ENCODE measurements at regions not wholly inside any gene's neighbourhood (a gene's known extent, or its start where the extent isn't known, plus 50 kb on each side); places are given as distances from the start of the nearest gene placed in this dataset.

DNA sequence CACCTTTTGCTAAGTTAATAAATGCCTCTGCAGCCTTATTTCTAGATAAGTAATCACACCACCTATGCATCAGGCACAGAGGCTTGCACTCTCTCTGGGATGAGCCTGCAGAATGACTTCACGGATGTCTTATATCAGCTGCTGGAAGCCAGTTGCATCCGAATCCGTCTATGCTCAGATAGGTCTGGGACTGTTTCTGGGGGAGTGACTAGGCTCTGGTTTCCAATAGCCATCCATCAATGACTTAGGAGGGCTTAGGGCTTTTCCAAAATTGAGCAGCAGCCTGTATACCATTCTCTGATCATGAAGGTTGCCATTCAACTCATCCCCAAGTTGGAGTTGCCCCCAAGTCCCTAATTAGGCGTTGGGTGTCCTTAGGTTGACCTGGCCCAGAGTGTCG lies 113.3 kb upstream of the ERCC4 start:
- Mint-ChIP-seq H3K27me3 (peaks cover 5% of the 10 kb centered on the region), H3K27ac (no peak overlapping the region), H3K9me3 (ENCODE audit: low read depth) (peaks cover 3% of the 10 kb centered on the region), H3K4me1 (no peaks in the 10 kb centered on the region), H3K4me3 (no peak overlapping the region), H3K36me3 (ENCODE audit: low read depth) (no peaks in the 10 kb centered on the region)
- intact Hi-C loops (cut with DNase I, micrococcal nuclease): no loop called here
- no peak for ATAC-seq
- ChIA-PET CTCF (no interaction called here), POLR2A (no interaction called here)
- DNase-seq: no peak

DNA sequence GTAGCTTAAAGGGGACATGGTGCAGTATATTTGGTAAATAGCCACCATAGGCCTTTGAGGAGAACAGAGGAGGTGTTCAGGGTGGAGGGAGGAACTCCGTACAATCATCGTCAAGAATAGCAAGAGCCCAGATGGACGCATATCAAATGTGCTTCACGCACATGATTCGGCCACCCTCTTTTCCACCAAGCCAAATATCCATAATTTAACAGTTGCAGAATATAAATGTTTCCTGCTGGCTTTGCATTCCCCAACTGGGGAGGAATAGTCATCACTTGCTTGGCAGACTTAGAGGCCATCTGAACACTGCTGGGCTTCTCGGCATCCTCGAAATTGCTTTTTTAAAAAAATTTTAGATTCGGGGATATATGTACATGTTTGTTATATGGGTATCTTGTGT lies 111.9 kb upstream of the ERCC4 start:
- ChIA-PET CTCF (no interaction called here), POLR2A (no interaction called here)
- Mint-ChIP-seq H3K27me3 (peaks cover 6% of the 10 kb centered on the region), H3K4me1 (no peaks in the 10 kb centered on the region), H3K36me3 (ENCODE audit: low read depth) (no peaks in the 10 kb centered on the region), H3K27ac (no peak overlapping the region), H3K9me3 (ENCODE audit: low read depth) (peaks cover 3% of the 10 kb centered on the region), H3K4me3 (no peak overlapping the region)
- ATAC-seq: no peak
- no peak for DNase-seq
- intact Hi-C loops (cut with DNase I, micrococcal nuclease): no loop called here

DNA sequence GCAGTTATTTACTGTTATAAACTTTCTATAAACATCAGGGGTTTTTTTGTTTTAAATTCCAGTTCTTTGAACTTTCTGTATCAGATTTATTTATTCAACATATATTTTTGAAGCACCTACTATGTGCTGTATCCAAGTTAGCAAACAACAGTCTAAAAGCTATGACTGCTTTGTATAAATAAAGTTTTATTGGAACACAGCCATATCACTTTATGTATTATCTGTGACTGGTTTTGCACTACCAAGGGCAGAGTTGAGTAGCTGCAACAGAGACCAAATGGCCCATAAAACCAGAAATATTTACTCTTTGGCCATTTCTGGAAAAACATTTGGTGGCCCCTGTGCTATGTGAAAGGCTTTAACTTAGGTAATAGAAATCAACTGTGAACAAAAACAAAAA lies 110.2 kb upstream of the ERCC4 start:
- POLR2A ChIA-PET: no interaction called here
- H3K36me3 Mint-ChIP-seq (ENCODE audit: low read depth): no peaks in the 10 kb centered on the region
- no peaks in the 10 kb centered on the region for H3K4me1 Mint-ChIP-seq
- intact Hi-C loops (cut with DNase I, micrococcal nuclease): no loop called here
- ATAC-seq: no peak
- H3K9me3 Mint-ChIP-seq (ENCODE audit: low read depth): peaks cover 3% of the 10 kb centered on the region
- H3K27ac Mint-ChIP-seq: no peak overlapping the region
- CTCF ChIA-PET: interaction anchor here (0.9 to 1.0 kb wide), 2 partner anchors 12 to 35 kb away, joined by 3 read pairs; no protein-coding TSS in a partner anchor
- no peak for DNase-seq
- H3K27me3 Mint-ChIP-seq: peaks cover 5% of the 10 kb centered on the region
- H3K4me3 Mint-ChIP-seq: no peak overlapping the region

GRCh38 chr16:13811834-13812233 lies 108.1 kb upstream of the ERCC4 start:
- ATAC-seq (no peak), DNase-seq (no peak)
- ChIA-PET CTCF (interaction anchor here (0.6 to 0.7 kb wide), 2 partner anchors 705 to 713 kb away, joined by 3 to 4 read pairs; no protein-coding TSS in a partner anchor), POLR2A (no interaction called here)
- H3K9me3 Mint-ChIP-seq (ENCODE audit: low read depth): peaks cover 3% of the 10 kb centered on the region
- no peak overlapping the region for H3K4me3 Mint-ChIP-seq
- peaks cover 11% of the 10 kb centered on the region for H3K27me3 Mint-ChIP-seq
- no peaks in the 10 kb centered on the region for H3K4me1 Mint-ChIP-seq
- no peaks in the 10 kb centered on the region for H3K36me3 Mint-ChIP-seq (ENCODE audit: low read depth)
- H3K27ac Mint-ChIP-seq: no peak overlapping the region
- intact Hi-C loops (cut with DNase I, micrococcal nuclease): no loop called here

DNA sequence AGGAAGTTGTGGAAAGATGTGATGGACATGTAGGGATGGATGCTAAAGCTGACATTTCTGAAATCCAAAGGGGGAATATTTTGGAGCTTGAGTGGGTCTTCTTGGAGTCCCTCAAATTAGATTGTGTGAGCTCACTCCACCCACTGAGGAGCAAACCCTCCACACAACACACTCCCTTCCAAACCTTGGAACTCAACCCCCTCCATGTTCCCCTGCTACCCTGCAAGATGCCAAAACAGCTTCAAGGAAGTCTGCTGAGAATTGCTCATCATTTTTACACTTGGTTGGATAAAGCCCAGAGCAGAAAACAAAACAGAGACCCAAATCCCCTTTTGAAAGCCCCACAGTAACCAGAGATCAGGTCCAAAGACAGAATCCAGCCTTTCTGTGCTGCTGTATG lies 103.3 kb upstream of the ERCC4 start:
- H3K27ac Mint-ChIP-seq: no peak overlapping the region
- no peak for DNase-seq
- intact Hi-C loops (cut with DNase I, micrococcal nuclease): no loop called here
- ChIA-PET CTCF (no interaction called here), POLR2A (no interaction called here)
- H3K9me3 Mint-ChIP-seq (ENCODE audit: low read depth): no peaks in the 10 kb centered on the region
- no peaks in the 10 kb centered on the region for H3K4me1 Mint-ChIP-seq
- ATAC-seq: no peak
- H3K4me3 Mint-ChIP-seq: no peak overlapping the region
- no peaks in the 10 kb centered on the region for H3K36me3 Mint-ChIP-seq (ENCODE audit: low read depth)
- peaks cover 8% of the 10 kb centered on the region for H3K27me3 Mint-ChIP-seq

GRCh38 chr16:13823501-13823900 lies 96.5 kb upstream of the ERCC4 start:
- CTCF ChIA-PET: no interaction called here
- POLR2A ChIA-PET: no interaction called here
- Mint-ChIP-seq H3K27me3 (no peaks in the 10 kb centered on the region), H3K4me1 (no peaks in the 10 kb centered on the region), H3K4me3 (no peak overlapping the region), H3K9me3 (ENCODE audit: low read depth) (no peaks in the 10 kb centered on the region), H3K27ac (no peak overlapping the region), H3K36me3 (ENCODE audit: low read depth) (no peaks in the 10 kb centered on the region)
- ATAC-seq (no peak), DNase-seq (no peak)
- intact Hi-C loops (cut with DNase I, micrococcal nuclease): no loop called here

GRCh38 chr16:13829697-13830299 lies 90.2 kb upstream of the ERCC4 start:
- ChIA-PET POLR2A (interaction anchor here (0.7 kb wide), 1 partner anchor 1552 kb away, joined by 3 read pairs; no protein-coding TSS in a partner anchor), CTCF (no interaction called here)
- H3K27ac Mint-ChIP-seq: no peak overlapping the region
- DNase-seq: no peak
- ATAC-seq: no peak
- no peaks in the 10 kb centered on the region for H3K4me1 Mint-ChIP-seq
- no peak overlapping the region for H3K4me3 Mint-ChIP-seq
- H3K27me3 Mint-ChIP-seq: peaks cover 14% of the 10 kb centered on the region
- no peaks in the 10 kb centered on the region for H3K9me3 Mint-ChIP-seq (ENCODE audit: low read depth)
- H3K36me3 Mint-ChIP-seq (ENCODE audit: low read depth): no peaks in the 10 kb centered on the region
- intact Hi-C loops (cut with DNase I, micrococcal nuclease): no loop called here

DNA sequence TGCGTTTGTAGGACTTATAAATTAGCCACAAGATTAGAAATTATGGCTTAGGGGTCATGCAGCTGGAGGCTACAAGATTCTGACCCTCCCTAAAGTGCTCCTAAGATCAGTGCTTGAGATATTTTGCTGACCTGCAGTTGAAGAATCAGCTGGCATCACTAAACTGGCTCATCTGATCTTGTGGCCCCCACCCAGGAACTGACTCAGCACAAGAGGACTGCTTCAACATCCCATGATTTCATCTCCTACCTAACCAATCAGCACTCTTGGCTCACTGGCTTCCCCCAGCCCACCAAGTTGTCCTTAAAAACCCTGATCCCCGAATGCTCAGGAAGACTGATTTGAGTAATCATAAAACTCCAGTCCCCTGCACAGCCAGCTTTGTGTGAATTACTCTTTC lies 86.4 kb upstream of the ERCC4 start:
- no peaks in the 10 kb centered on the region for H3K9me3 Mint-ChIP-seq (ENCODE audit: low read depth)
- no peak overlapping the region for H3K27ac Mint-ChIP-seq
- peaks cover 14% of the 10 kb centered on the region for H3K27me3 Mint-ChIP-seq
- intact Hi-C loops (cut with DNase I, micrococcal nuclease): no loop called here
- ATAC-seq (no peak), DNase-seq (no peak)
- H3K4me3 Mint-ChIP-seq: no peak overlapping the region
- no peaks in the 10 kb centered on the region for H3K36me3 Mint-ChIP-seq (ENCODE audit: low read depth)
- no peaks in the 10 kb centered on the region for H3K4me1 Mint-ChIP-seq
- POLR2A ChIA-PET: no interaction called here
- CTCF ChIA-PET: interaction anchor here (0.6 kb wide), 2 partner anchors 18 to 27 kb away, joined by 3 read pairs; no protein-coding TSS in a partner anchor

DNA sequence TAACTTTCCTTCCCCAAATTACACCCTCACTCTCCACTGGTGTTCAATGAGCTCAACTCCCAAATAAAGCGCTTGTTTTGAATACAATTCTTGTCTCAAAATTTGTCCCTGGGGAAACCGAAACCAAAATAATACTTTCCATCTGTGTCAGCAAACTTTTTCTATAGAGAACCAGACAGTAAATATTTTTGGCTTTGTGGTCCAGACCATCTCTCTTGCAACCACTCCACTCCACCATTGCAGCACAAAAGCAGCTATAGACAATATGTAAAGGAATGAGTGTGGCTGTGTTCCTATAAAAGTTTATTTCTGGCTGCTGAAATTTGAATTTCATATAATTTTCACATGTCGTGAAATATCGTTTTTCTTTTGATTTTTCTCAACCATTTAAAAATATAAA lies 84.6 kb upstream of the ERCC4 start:
- intact Hi-C loops (cut with DNase I, micrococcal nuclease): no loop called here
- Mint-ChIP-seq H3K4me1 (no peaks in the 10 kb centered on the region), H3K36me3 (ENCODE audit: low read depth) (no peaks in the 10 kb centered on the region), H3K27me3 (peaks cover 14% of the 10 kb centered on the region), H3K9me3 (ENCODE audit: low read depth) (no peaks in the 10 kb centered on the region), H3K4me3 (no peak overlapping the region), H3K27ac (no peak overlapping the region)
- ChIA-PET POLR2A (no interaction called here), CTCF (interaction anchor here (1.2 kb wide), 1 partner anchor 33 kb away, joined by 3 read pairs; no protein-coding TSS in a partner anchor)
- ATAC-seq (no peak), DNase-seq (no peak)

GRCh38 chr16:13835935-13836730 lies 83.8 kb upstream of the ERCC4 start:
- H3K9me3 Mint-ChIP-seq (ENCODE audit: low read depth): no peaks in the 10 kb centered on the region

GRCh38 chr16:13838401-13839190 lies 81.4 kb upstream of the ERCC4 start:
- ChIA-PET POLR2A (interaction anchor here (0.7 kb wide), 1 partner anchor 510 kb away, joined by 3 read pairs; no protein-coding TSS in a partner anchor), CTCF (interaction anchor here (0.9 kb wide), 1 partner anchor 81 kb away, joined by 6 read pairs; the partner anchor contains the start of gene ERCC4)
- H3K9me3 Mint-ChIP-seq (ENCODE audit: low read depth): no peaks in the 10 kb centered on the region
- no peak overlapping the region for H3K4me3 Mint-ChIP-seq
- intact Hi-C loops (cut with DNase I, micrococcal nuclease): no loop called here
- H3K36me3 Mint-ChIP-seq (ENCODE audit: low read depth): no peaks in the 10 kb centered on the region
- no peaks in the 10 kb centered on the region for H3K4me1 Mint-ChIP-seq
- H3K27me3 Mint-ChIP-seq: peaks cover 11% of the 10 kb centered on the region
- no peak overlapping the region for H3K27ac Mint-ChIP-seq
- DNase-seq (no peak), ATAC-seq (no peak)

More at GRCh38 chr16:13835935-13836730, 83.8 kb upstream of the ERCC4 start:
- Mint-ChIP-seq H3K27ac (no peak overlapping the region), H3K36me3 (ENCODE audit: low read depth) (no peaks in the 10 kb centered on the region), H3K4me3 (no peak overlapping the region), H3K4me1 (no peaks in the 10 kb centered on the region), H3K27me3 (peaks cover 12% of the 10 kb centered on the region)
- POLR2A ChIA-PET: no interaction called here
- DNase-seq (no peak), ATAC-seq (no peak)
- CTCF ChIA-PET: no interaction called here
- intact Hi-C loops (cut with DNase I, micrococcal nuclease): no loop called here

Data from activated CD4-positive, alpha-beta T cell treated with anti-CD3 and anti-CD28 coated beads for 36 hours (primary cell).